PC-9 (cell line): ENCODE measurements at regions not wholly inside any gene's neighbourhood (a gene's known extent, or its start where the extent isn't known, plus 50 kb on each side); places are given as distances from the start of the nearest gene placed in this dataset.
A peak's percentile ranks its signal among the peaks of the same experiment; 100 is the strongest.

Source experiments
- BruUV-seq: library from RNA; stranded (reverse); fragments of 400-500 nt; replicated peaks from 2 replicates; lab custom pipeline; 2021; lab: Mats Ljungman, UMichigan
- CTCF ChIA-PET: fragments of 300-600 bp; sonication (Branson Sonifier 250); formaldehyde crosslinking; loops from one replicate; lab custom pipeline; 2022; ENCODE audit warnings: antibody characterized with exemption; lab: Charles Lee
- POLR2A ChIA-PET: fragments of 300-600 bp; sonication (Branson Sonifier 250); formaldehyde crosslinking; loops from one replicate; lab custom pipeline; 2022; ENCODE audit warnings: antibody characterized with exemption; ENCODE audit not compliant: unreplicated experiment; lab: Charles Lee
- DNase-seq, 2 experiments: peaks; one replicate each; pipeline versions ENCODE4 v3.0.0 to v3.0.0-alpha.2; 2015 to 2022; ENCODE audit warnings: mixed read lengths in 1 of 2
- H2AFZ ChIP-seq: fragments of 200-600 bp; sonication (generic); 2 replicates; pipeline ENCODE4 v1.8.1; 2017; ENCODE audit warnings: antibody characterized with exemption
- H3F3A ChIP-seq: fragments of 200-600 bp; sonication (generic); 2 replicates; pipeline ENCODE4 v1.8.1; 2017; ENCODE audit warnings: antibody characterized with exemption, mild to moderate bottlenecking, low read depth; ENCODE audit not compliant: insufficient read depth
- H3K27ac ChIP-seq: fragments of 200-600 bp; sonication (generic); 2 replicates; pipeline ENCODE4 v1.6.1; 2016; ENCODE audit warnings: mixed run types
- H3K27me3 ChIP-seq: fragments of 200-600 bp; sonication (generic); 2 replicates; pipeline ENCODE4 v1.6.1; 2016; ENCODE audit warnings: low read depth, mixed run types; ENCODE audit not compliant: insufficient read depth
- H3K36me3 ChIP-seq: fragments of 200-600 bp; sonication (generic); 2 replicates; pipeline ENCODE4 v1.6.1; 2016; ENCODE audit warnings: low read depth, mixed run types
- H3K4me1 ChIP-seq: fragments of 200-600 bp; sonication (generic); replicated peaks from 2 replicates; pipeline ENCODE4 v1.6.1; 2016; ENCODE audit warnings: mixed run types; ENCODE audit not compliant: insufficient read depth
- H3K4me2 ChIP-seq: fragments of 200-600 bp; sonication (generic); 2 replicates; pipeline ENCODE4 v1.6.1; 2017; ENCODE audit warnings: mixed run types
- H3K4me3 ChIP-seq: fragments of 200-600 bp; sonication (generic); 2 replicates; pipeline ENCODE4 v1.6.1; 2016; ENCODE audit warnings: mixed run types
- H3K79me2 ChIP-seq: fragments of 200-600 bp; sonication (generic); 2 replicates; pipeline ENCODE4 v1.6.1; 2017; ENCODE audit warnings: low read depth, mixed run types
- H3K9me2 ChIP-seq: fragments of 200-600 bp; sonication (generic); 2 replicates; pipeline ENCODE4 v1.8.1; 2017; ENCODE audit warnings: mild to moderate bottlenecking; ENCODE audit not compliant: insufficient read depth
- H3K9me3 ChIP-seq: fragments of 200-600 bp; sonication (generic); 2 replicates; pipeline ENCODE4 v1.8.1; 2016; ENCODE audit warnings: low read depth; ENCODE audit not compliant: insufficient read depth
- H4K20me1 ChIP-seq: fragments of 200-600 bp; sonication (generic); 2 replicates; pipeline ENCODE4 v1.8.1; 2017; ENCODE audit not compliant: insufficient read depth
- CTCF ChIP-seq: fragments of 200-600 bp; sonication (generic); conservative IDR thresholded peaks from 2 replicates; pipeline ENCODE4 v1.6.1; 2017; ENCODE audit warnings: mixed run types, antibody characterized with exemption, mild to moderate bottlenecking, moderate library complexity
- EZH2 ChIP-seq: fragments of 200-600 bp; sonication (generic); IDR thresholded peaks from 2 replicates; pipeline ENCODE4 v1.8.0; 2017; ENCODE audit warnings: antibody characterized with exemption, low read depth
- intact Hi-C: fragments of 100-400 bp; cut with micrococcal nuclease; formaldehyde crosslinking; loops from one replicate; pipeline ENCODE4 v1.10.0; 2022; ENCODE audit not compliant: unreplicated experiment

GRCh38 chr10:52532650-52533290, 218.7 kb downstream of the DKK1 start:
- no peak for DNase-seq
- no peaks in the 10 kb centered on the region for H3K79me2 ChIP-seq
- no peaks in the 10 kb centered on the region for H3F3A ChIP-seq
- no peaks in the 10 kb centered on the region for H3K9me2 ChIP-seq
- no peak overlapping the region for H2AFZ ChIP-seq
- H3K36me3 ChIP-seq: no peaks in the 10 kb centered on the region
- intact Hi-C loops: no loop called here
- no peaks in the 10 kb centered on the region for H3K27me3 ChIP-seq
- ChIA-PET POLR2A (interaction anchor here (0.6 kb wide), 1 partner anchor 66 kb away, joined by 4 read pairs; no protein-coding TSS in a partner anchor), CTCF (interaction anchor here (0.6 kb wide), 1 partner anchor 1276 kb away, joined by 7 read pairs; no protein-coding TSS in a partner anchor)
- no peaks in the 10 kb centered on the region for H3K4me1 ChIP-seq
- no peak overlapping the region for H3K27ac ChIP-seq
- no peak overlapping the region for H3K4me3 ChIP-seq
- no peak overlapping the region for H3K4me2 ChIP-seq
- H3K9me3 ChIP-seq: peaks cover 7% of the 10 kb centered on the region; the same call in 1 of the 2 replicates
- no TSS peak for BruUV-seq
- no peaks in the 10 kb centered on the region for H4K20me1 ChIP-seq
- TF ChIP-seq EZH2: no peak
- no peak for TF ChIP-seq CTCF

GRCh38 chr10:52533986-52534385, 219.9 kb downstream of the DKK1 start:
- Histone ChIP-seq H3K27ac (no peak overlapping the region), H3K4me1 (peaks cover under 1% of the 10 kb centered on the region; the same call in 1 of the 2 replicates), H3K4me2 (no peak overlapping the region), H3K79me2 (no peaks in the 10 kb centered on the region), H3K36me3 (no peaks in the 10 kb centered on the region), H4K20me1 (no peaks in the 10 kb centered on the region), H3K4me3 (no peak overlapping the region), H3K27me3 (no peaks in the 10 kb centered on the region), H2AFZ (no peak overlapping the region), H3F3A (no peaks in the 10 kb centered on the region), H3K9me2 (no peaks in the 10 kb centered on the region), H3K9me3 (no peaks in the 10 kb centered on the region; the same call in 1 of the 2 replicates)
- DNase-seq: no peak
- intact Hi-C loops: no loop called here
- CTCF ChIA-PET: no interaction called here
- TF ChIP-seq EZH2 (no peak), CTCF (no peak)
- POLR2A ChIA-PET: interaction anchor here (0.6 kb wide), 1 partner anchor 98 kb away, joined by 5 read pairs; no protein-coding TSS in a partner anchor
- BruUV-seq: no TSS peak

GRCh38 chr10:52539463-52539862, 225.4 kb downstream of the DKK1 start:
- Histone ChIP-seq H3K36me3 (no peaks in the 10 kb centered on the region), H3K4me3 (no peak overlapping the region), H3K27me3 (no peaks in the 10 kb centered on the region), H3K9me3 (0 out of 2 replicates have a peak, but pooled peaks cover 4% of the 10 kb centered on the region), H2AFZ (no peak overlapping the region), H3K27ac (no peak overlapping the region), H3F3A (no peaks in the 10 kb centered on the region), H3K4me2 (no peak overlapping the region), H4K20me1 (no peaks in the 10 kb centered on the region), H3K9me2 (no peaks in the 10 kb centered on the region), H3K4me1 (peaks cover 9% of the 10 kb centered on the region), H3K79me2 (no peaks in the 10 kb centered on the region)
- intact Hi-C loops: loop anchor here (2.0 kb wide), 1 partner anchor 41 kb away; no protein-coding TSS in a partner anchor
- no peak for TF ChIP-seq EZH2
- no peak for TF ChIP-seq CTCF
- CTCF ChIA-PET: no interaction called here
- peak; percentile 26 to 65 for DNase-seq
- no TSS peak for BruUV-seq
- POLR2A ChIA-PET: interaction anchor here (0.6 to 0.8 kb wide), 3 partner anchors 40 to 227 kb away, joined by 3 to 6 read pairs (median 4); no protein-coding TSS in a partner anchor
